A673 (cell line): ENCODE measurements at regions not wholly inside any gene's neighbourhood (a gene's known extent, or its start where the extent isn't known, plus 50 kb on each side); places are given as distances from the start of the nearest gene placed in this dataset.

Experiments
- BruUV-seq: library from RNA; stranded (reverse); fragments of 400-500 nt; replicated peaks from 2 replicates; lab custom pipeline; 2021; lab: Mats Ljungman, UMichigan
- CTCF ChIA-PET: fragments of 300-600 bp; sonication (Branson Sonifier 250); formaldehyde crosslinking; loops from one replicate; lab custom pipeline; 2022; ENCODE audit warnings: antibody characterized with exemption; lab: Charles Lee
- POLR2A ChIA-PET: fragments of 300-600 bp; sonication (Branson Sonifier 250); formaldehyde crosslinking; loops from one replicate; lab custom pipeline; 2022; ENCODE audit warnings: antibody characterized with exemption; ENCODE audit not compliant: low non-redundant PET; lab: Charles Lee
- DNase-seq: peaks from one replicate; pipeline ENCODE4 v3.0.0-alpha.2; 2015; ENCODE audit warnings: low spot score
- H3K27ac ChIP-seq: fragments of 200-600 bp; sonication (generic); 2 replicates; pipeline ENCODE4 v1.5.1; 2016; ENCODE audit warnings: mixed run types, low read depth, mild to moderate bottlenecking, mixed read lengths, antibody characterized with exemption, low read length; ENCODE audit not compliant: poor library complexity, severe bottlenecking
- H3K27me3 ChIP-seq: fragments of 200-600 bp; sonication (generic); replicated peaks from 2 replicates; pipeline ENCODE4 v1.6.1; 2017; ENCODE audit warnings: mixed run types, low read depth, mild to moderate bottlenecking, mixed read lengths, antibody characterized with exemption, low read length; ENCODE audit not compliant: insufficient read depth, poor library complexity
- H3K36me3 ChIP-seq: fragments of 200-600 bp; sonication (generic); 2 replicates; pipeline ENCODE4 v1.6.1; 2016; ENCODE audit warnings: mixed run types, mild to moderate bottlenecking, mixed read lengths, antibody characterized with exemption, low read length; ENCODE audit not compliant: insufficient read depth, poor library complexity, severe bottlenecking
- H3K4me1 ChIP-seq: fragments of 200-600 bp; sonication (generic); 2 replicates; pipeline ENCODE4 v1.6.1; 2017; ENCODE audit warnings: mixed run types, mild to moderate bottlenecking, mixed read lengths, antibody characterized with exemption, low read length; ENCODE audit not compliant: insufficient read depth, poor library complexity, severe bottlenecking
- H3K4me3 ChIP-seq: fragments of 200-600 bp; sonication (generic); 2 replicates; pipeline ENCODE4 v1.5.1; 2016; ENCODE audit warnings: low read depth, mixed run types, mild to moderate bottlenecking, mixed read lengths, low read length; ENCODE audit not compliant: poor library complexity, severe bottlenecking
- H3K9me3 ChIP-seq: fragments of 200-600 bp; sonication (generic); 2 replicates; pipeline ENCODE4 v1.6.1; 2016; ENCODE audit warnings: mixed run types, low read depth, mild to moderate bottlenecking, mixed read lengths, antibody characterized with exemption, low read length; ENCODE audit not compliant: poor library complexity, severe bottlenecking
- CTCF ChIP-seq: fragments of 300-800, 200-600 bp; sonication (generic); conservative IDR thresholded peaks from 2 replicates; pipeline ENCODE4 v1.5.1; 2017; ENCODE audit warnings: low read depth, mild to moderate bottlenecking, antibody characterized with exemption, low read length, moderate library complexity, mixed read lengths
- EZH2 ChIP-seq: fragments of 200-600 bp; sonication (generic); IDR thresholded peaks from 2 replicates; pipeline ENCODE4 v1.6.1; 2017; ENCODE audit warnings: borderline replicate concordance, low read depth, mild to moderate bottlenecking, mixed read lengths, antibody characterized with exemption, low read length; ENCODE audit not compliant: poor library complexity, severe bottlenecking
- intact Hi-C: fragments of 100-400 bp; cut with micrococcal nuclease; formaldehyde crosslinking; loops from one replicate; pipeline ENCODE4 v1.10.0; 2022; ENCODE audit not compliant: unreplicated experiment

GRCh38 chr12:30501718-30502117 lies 194.0 kb downstream of the IPO8 start:
- no peaks in the 10 kb centered on the region for H3K36me3 ChIP-seq
- H3K27ac ChIP-seq = no peak overlapping the region
- no TSS peak for BruUV-seq
- CTCF ChIA-PET = no interaction called here
- peaks cover 3% of the 10 kb centered on the region for H3K27me3 ChIP-seq
- H3K4me1 ChIP-seq = no peaks in the 10 kb centered on the region
- no peaks in the 10 kb centered on the region for H3K9me3 ChIP-seq
- POLR2A ChIA-PET = no interaction called here
- H3K4me3 ChIP-seq = no peak overlapping the region
- intact Hi-C loops = no loop called here
- no peak for DNase-seq
- TF ChIP-seq EZH2 = no peak
- TF ChIP-seq CTCF = no peak

GRCh38 chr12:30500532-30500931 lies 195.1 kb downstream of the IPO8 start:
- POLR2A ChIA-PET = no interaction called here
- CTCF ChIA-PET = no interaction called here
- intact Hi-C loops = no loop called here
- Histone ChIP-seq H3K4me3 (no peak overlapping the region), H3K4me1 (no peaks in the 10 kb centered on the region), H3K36me3 (no peaks in the 10 kb centered on the region), H3K9me3 (no peaks in the 10 kb centered on the region), H3K27me3 (peaks cover 3% of the 10 kb centered on the region), H3K27ac (no peak overlapping the region)
- TF ChIP-seq EZH2 = no peak
- no peak for TF ChIP-seq CTCF
- no peak for DNase-seq
- BruUV-seq = no TSS peak

- BruUV-seq = no TSS peak
- H3K4me3 ChIP-seq = no peak overlapping the region
- no peak overlapping the region for H3K27ac ChIP-seq
- TF ChIP-seq EZH2 (no peak), CTCF (no peak)
- ChIA-PET CTCF (no interaction called here), POLR2A (no interaction called here)
- H3K4me1 ChIP-seq = no peaks in the 10 kb centered on the region
- H3K36me3 ChIP-seq = no peaks in the 10 kb centered on the region
- no peak for DNase-seq
- no peaks in the 10 kb centered on the region for H3K9me3 ChIP-seq
- H3K27me3 ChIP-seq = no peaks in the 10 kb centered on the region
- intact Hi-C loops = no loop called here
Observed at GRCh38 chr12:30485230-30485890, 210.3 kb downstream of the IPO8 start.
